Hematopoietic multipotent progenitor cell treated with erythropoietin and hydrocortisone succinate and interleukin-3 and kit ligand, for 4 days (in vitro differentiated cells): ENCODE measurements at regions not wholly inside any gene's neighbourhood (a gene's known extent, or its start where the extent isn't known, plus 50 kb on each side); places are given as distances from the start of the nearest gene placed in this dataset.

Source experiments
- DNase-seq: peaks from one replicate; pipeline ENCODE4 v3.0.0-alpha.2; 2015

GRCh38 chr16:76724181-76724580 is 447.0 kb downstream of the CNTNAP4 start:
- no peak for DNase-seq

GRCh38 chr16:76729525-76729924 is 452.3 kb downstream of the CNTNAP4 start:
- no peak for DNase-seq

GRCh38 chr16:76732894-76733293 is 455.7 kb downstream of the CNTNAP4 start:
- DNase-seq = no peak

- no peak for DNase-seq
These were observed 449.4 kb upstream of the MON1B start for GRCh38 chr16:76741623-76742022.

- DNase-seq = no peak
These were observed 442.3 kb upstream of the MON1B start for GRCh38 chr16:76748461-76749348.

GRCh38 chr16:76749780-76750375 is 441.1 kb upstream of the MON1B start:
- no peak for DNase-seq

- no peak for DNase-seq
These were observed 435.5 kb upstream of the MON1B start for GRCh38 chr16:76755496-76755895.

- DNase-seq = no peak
These were observed 434.6 kb upstream of the MON1B start for GRCh38 chr16:76756423-76756822.

- DNase-seq = no peak
These were observed 434.0 kb upstream of the MON1B start for GRCh38 chr16:76756951-76757350.

- no peak for DNase-seq
These were observed 424.5 kb upstream of the MON1B start for GRCh38 chr16:76766538-76766937.

GRCh38 chr16:76768316-76768715 is 422.7 kb upstream of the MON1B start:
- no peak for DNase-seq

- DNase-seq = no peak
These were observed 422.0 kb upstream of the MON1B start for GRCh38 chr16:76768948-76769347.

- DNase-seq = no peak
These were observed 419.8 kb upstream of the MON1B start for GRCh38 chr16:76771216-76771615.

- no peak for DNase-seq
These were observed 413.1 kb upstream of the MON1B start for GRCh38 chr16:76777721-76778465.

GRCh38 chr16:76780556-76780955 is 410.4 kb upstream of the MON1B start:
- no peak for DNase-seq

- DNase-seq = no peak
These were observed 406.5 kb upstream of the MON1B start for GRCh38 chr16:76784530-76784929.

GRCh38 chr16:76787394-76787793 is 403.6 kb upstream of the MON1B start:
- no peak for DNase-seq

- no peak for DNase-seq
These were observed 399.8 kb upstream of the MON1B start for GRCh38 chr16:76791151-76791550.

- no peak for DNase-seq
These were observed 394.6 kb upstream of the MON1B start for GRCh38 chr16:76796416-76796815.

GRCh38 chr16:76796978-76797377 is 394.0 kb upstream of the MON1B start:
- no peak for DNase-seq

GRCh38 chr16:76797457-76797856 is 393.5 kb upstream of the MON1B start:
- DNase-seq = no peak

GRCh38 chr16:76800196-76800595 is 390.8 kb upstream of the MON1B start:
- no peak for DNase-seq

- DNase-seq = no peak
These were observed 389.6 kb upstream of the MON1B start for GRCh38 chr16:76801357-76801756.

- no peak for DNase-seq
These were observed 374.5 kb upstream of the MON1B start for GRCh38 chr16:76816475-76816874.
